ENCODE measurements at regions not wholly inside any gene's neighbourhood (a gene's known extent, or its start where the extent isn't known, plus 50 kb on each side); places are given as distances from the start of the nearest gene placed in this dataset.
"Not testable (repeated sequence)": the region's sequence is repeated elsewhere in the genome, so short reads cannot be mapped to it uniquely, and the experiment has no call there.

- no peak for DNase-seq
Observed at GRCh38 chr18:73047688-73048087, 179.9 kb upstream of the NETO1 start.

- no peak for DNase-seq
Observed at GRCh38 chr18:73045037-73045436, 177.2 kb upstream of the NETO1 start.

GRCh38 chr18:73043611-73044010 lies 175.8 kb upstream of the NETO1 start:
- no peak for DNase-seq

GRCh38 chr18:73043211-73043610 lies 175.4 kb upstream of the NETO1 start:
- DNase-seq = no peak

GRCh38 chr18:73040247-73040646 lies 172.5 kb upstream of the NETO1 start:
- DNase-seq = no peak

- no peak for DNase-seq
Observed at GRCh38 chr18:73038336-73038735, 170.5 kb upstream of the NETO1 start.

GRCh38 chr18:73023975-73024374 lies 156.2 kb upstream of the NETO1 start:
- DNase-seq = no peak

GRCh38 chr18:73009691-73010090 lies 141.9 kb upstream of the NETO1 start:
- no peak for DNase-seq

GRCh38 chr18:73007915-73008308 lies 140.1 kb upstream of the NETO1 start:
- no peak for DNase-seq

- DNase-seq = no peak
Observed at GRCh38 chr18:73007195-73007914, 139.6 kb upstream of the NETO1 start.

GRCh38 chr18:73006331-73006730 lies 138.5 kb upstream of the NETO1 start:
- DNase-seq = no peak

GRCh38 chr18:73004260-73004659 lies 136.5 kb upstream of the NETO1 start:
- no peak for DNase-seq

GRCh38 chr18:72999971-73000607 lies 132.3 kb upstream of the NETO1 start:
- no peak for DNase-seq

- DNase-seq = no peak
Observed at GRCh38 chr18:72995558-72995957, 127.8 kb upstream of the NETO1 start.

GRCh38 chr18:72993250-72993649 lies 125.5 kb upstream of the NETO1 start:
- DNase-seq = no peak

- DNase-seq = no peak
Observed at GRCh38 chr18:72991379-72991778, 123.6 kb upstream of the NETO1 start.

- DNase-seq = not testable (repeated sequence)
Observed at GRCh38 chr18:72987570-72987969, 119.8 kb upstream of the NETO1 start.

- no peak for DNase-seq
Observed at GRCh38 chr18:72986103-72986502, 118.3 kb upstream of the NETO1 start.

GRCh38 chr18:72985686-72986085 lies 117.9 kb upstream of the NETO1 start:
- no peak for DNase-seq

- no peak for DNase-seq
Observed at GRCh38 chr18:72984290-72984689, 116.5 kb upstream of the NETO1 start.

GRCh38 chr18:72973841-72974240 lies 106.1 kb upstream of the NETO1 start:
- no peak for DNase-seq

- DNase-seq = no peak
Observed at GRCh38 chr18:72965616-72966015, 97.8 kb upstream of the NETO1 start.

- DNase-seq = not testable (repeated sequence)
Observed at GRCh38 chr18:72958195-72958594, 90.4 kb upstream of the NETO1 start.

- DNase-seq = no peak
Observed at GRCh38 chr18:72948439-72948838, 80.7 kb upstream of the NETO1 start.

Data from C1 segment of cervical spinal cord (tissue), 14 donors.